CD14-positive monocyte (primary cell): ENCODE measurements at regions not wholly inside any gene's neighbourhood (a gene's known extent, or its start where the extent isn't known, plus 50 kb on each side); places are given as distances from the start of the nearest gene placed in this dataset.
"Not testable (repeated sequence)": the region's sequence is repeated elsewhere in the genome, so short reads cannot be mapped to it uniquely, and the experiment has no call there.

Experiments used
- DNase-seq, 3 donors: peaks; one replicate each; pipeline ENCODE4 v3.0.0-alpha.2; 2011 to 2022
- H2AFZ ChIP-seq: 2 replicates; pipeline ENCODE4 v1.6.0; 2012; ENCODE audit warnings: mild to moderate bottlenecking, low read depth, low read length, inconsistent platforms; ENCODE audit not compliant: insufficient read depth, poor library complexity, severe bottlenecking
- H3K27ac ChIP-seq, 2 donors: 1 replicate in 1 of 2; 2 replicates in 1 of 2; pipeline ENCODE4 v1.5.1; 2012 to 2013; ENCODE audit warnings: low read length in 2 of 2, control low read depth in 1 of 2, inconsistent platforms in 1 of 2, low read depth in 1 of 2, mild to moderate bottlenecking in 1 of 2
- H3K27me3 ChIP-seq, 2 donors: one replicate each; pipeline versions ENCODE4 v1.6.0 to v1.6.1; 2011 to 2013; ENCODE audit warnings: low read length in 2 of 2; ENCODE audit not compliant: control insufficient read depth in 2 of 2, insufficient read depth in 2 of 2
- H3K36me3 ChIP-seq, 2 donors: replicated peaks in 1 of 2; 1 replicate in 1 of 2; 2 replicates in 1 of 2; pipeline versions ENCODE4 v1.5.1 to v1.6.1; 2012 to 2013; ENCODE audit warnings: low read length in 2 of 2, control low read depth in 1 of 2, inconsistent platforms in 1 of 2, mild to moderate bottlenecking in 1 of 2; ENCODE audit not compliant: insufficient read depth in 2 of 2, control insufficient read depth in 1 of 2
- H3K4me1 ChIP-seq, 2 donors: 1 replicate in 1 of 2; 2 replicates in 1 of 2; pipeline versions ENCODE4 v1.5.1 to v1.6.1; 2012 to 2013; ENCODE audit warnings: low read length in 2 of 2, control low read depth in 1 of 2, inconsistent platforms in 1 of 2, mild to moderate bottlenecking in 1 of 2, moderate library complexity in 1 of 2; ENCODE audit not compliant: insufficient read depth in 2 of 2, control insufficient read depth in 1 of 2
- H3K4me2 ChIP-seq: replicated peaks from 2 replicates; pipeline ENCODE3; 2012; ENCODE audit warnings: low read length, moderate library complexity, mild to moderate bottlenecking; ENCODE audit not compliant: poor library complexity, severe bottlenecking; ENCODE audit errors: extremely low read depth
- H3K4me3 ChIP-seq, 3 experiments: fragments of 200-600 bp in 1 of 3; sonication (generic) in 1 of 3; replicated peaks in 1 of 3; 1 replicate in 2 of 3; 2 replicates in 1 of 3; pipeline ENCODE4 v1.5.1; 2011 to 2013; ENCODE audit warnings: low read length in 3 of 3, mild to moderate bottlenecking in 3 of 3, control low read depth in 2 of 3, low read depth in 2 of 3, inconsistent platforms in 1 of 3, moderate library complexity in 1 of 3
- H3K79me2 ChIP-seq: 2 replicates; pipeline ENCODE4 v1.6.0; 2012; ENCODE audit warnings: mild to moderate bottlenecking, control low read depth, inconsistent platforms, low read length, moderate library complexity; ENCODE audit not compliant: insufficient read depth
- H3K9ac ChIP-seq: 2 replicates; pipeline ENCODE4 v1.6.0; 2017; ENCODE audit warnings: low read length, mild to moderate bottlenecking; ENCODE audit not compliant: insufficient read depth, poor library complexity, severe bottlenecking
- H3K9me3 ChIP-seq, 2 donors: replicated peaks in 1 of 2; 1 replicate in 1 of 2; 2 replicates in 1 of 2; pipeline versions ENCODE4 v1.5.1 to v1.6.1; 2012 to 2013; ENCODE audit warnings: low read length in 2 of 2, control low read depth in 1 of 2; ENCODE audit not compliant: control insufficient read depth in 1 of 2, insufficient read depth in 1 of 2
- H4K20me1 ChIP-seq: 2 replicates; pipeline ENCODE4 v1.6.0; 2012; ENCODE audit warnings: mild to moderate bottlenecking, low read length, control low read depth, moderate library complexity; ENCODE audit not compliant: insufficient read depth
- H3K27ac Mint-ChIP-seq, 7 donors: one replicate each; pipeline ENCODE4 v1.8.0; 2020; ENCODE audit warnings: mild to moderate bottlenecking in 7 of 7, mixed read lengths in 7 of 7, moderate library complexity in 6 of 7, inconsistent platforms in 2 of 7
- H3K27me3 Mint-ChIP-seq, 3 donors: one replicate each; pipeline ENCODE4 v1.8.0; 2021 to 2022; ENCODE audit warnings: low read depth in 3 of 3, mild to moderate bottlenecking in 3 of 3, mixed read lengths in 3 of 3, moderate library complexity in 3 of 3, inconsistent platforms in 1 of 3
- H3K36me3 Mint-ChIP-seq, 2 donors: one replicate each; pipeline ENCODE4 v1.8.0; 2020; ENCODE audit warnings: mixed read lengths in 2 of 2, inconsistent platforms in 1 of 2, mild to moderate bottlenecking in 1 of 2
- H3K4me1 Mint-ChIP-seq: one replicate; pipeline ENCODE4 v1.8.0; 2020; ENCODE audit warnings: mild to moderate bottlenecking, mixed read lengths
- H3K4me3 Mint-ChIP-seq, 2 donors: one replicate each; pipeline ENCODE4 v1.8.0; 2020; ENCODE audit warnings: mild to moderate bottlenecking in 2 of 2, mixed read lengths in 2 of 2, moderate library complexity in 1 of 2
- H3K9me3 Mint-ChIP-seq, 7 donors: one replicate each; pipeline ENCODE4 v1.8.0; 2020 to 2022; ENCODE audit warnings: mixed read lengths in 7 of 7, mild to moderate bottlenecking in 6 of 7, moderate library complexity in 6 of 7, inconsistent platforms in 2 of 7
- WGBS: methylation state at CpG from one replicate; pipeline ENCODE4 v1.1.5; 2013; ENCODE audit warnings: missing lambda C conversion rate; ENCODE audit not compliant: insufficient coverage; 5-methylcytosine and 5-hydroxymethylcytosine counted together
- intact Hi-C, 2 donors: fragments of 100-400 bp; cut with micrococcal nuclease; formaldehyde crosslinking; loops; one replicate each; pipeline versions ENCODE4 v1.15.0 to v1.15.1; 2023

DNA sequence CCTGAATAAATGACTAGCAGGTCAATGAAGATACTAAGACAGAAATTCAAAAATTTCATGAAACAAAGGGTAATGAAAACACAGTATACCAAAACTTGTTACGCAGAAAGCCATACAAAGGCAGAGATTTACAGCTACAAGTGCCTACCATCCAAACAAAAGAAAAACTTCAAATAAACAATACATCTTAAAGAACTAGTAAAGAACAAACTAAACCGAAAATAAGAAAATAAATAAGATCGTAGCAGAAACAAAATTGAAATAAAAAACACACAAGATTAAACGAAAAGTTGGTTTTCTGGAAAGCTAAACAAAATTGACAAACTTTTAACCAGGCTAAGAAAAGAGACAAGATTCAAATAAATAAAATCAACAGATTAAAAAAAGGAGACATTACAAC, 51.5 kb downstream of the VPREB1 start:
- H2AFZ ChIP-seq, H3K4me1 ChIP-seq, H3K27me3 Mint-ChIP-seq, H4K20me1 ChIP-seq, H3K27ac ChIP-seq, H3K9ac ChIP-seq, H3K4me3 Mint-ChIP-seq, DNase-seq, H3K9me3 ChIP-seq, H3K4me3 ChIP-seq, intact Hi-C loops, H3K9me3 Mint-ChIP-seq, H3K4me2 ChIP-seq, H3K27me3 ChIP-seq: not testable (repeated sequence)
- Mint-ChIP-seq H3K4me1 (peaks cover 22% of the 10 kb centered on the region), H3K27ac (peak overlapping the region in 1 of 7 donors; percentile 31), H3K36me3 (peaks cover 12 to 31% of the 10 kb centered on the region in 2 donors)
- peaks cover 23% of the 10 kb centered on the region for H3K79me2 ChIP-seq
- no CpG with 5 or more reads among the region's 4 CpGs for WGBS
- H3K36me3 ChIP-seq, result peaks cover 10 to 16% of the 10 kb centered on the region in 2 donors

DNA sequence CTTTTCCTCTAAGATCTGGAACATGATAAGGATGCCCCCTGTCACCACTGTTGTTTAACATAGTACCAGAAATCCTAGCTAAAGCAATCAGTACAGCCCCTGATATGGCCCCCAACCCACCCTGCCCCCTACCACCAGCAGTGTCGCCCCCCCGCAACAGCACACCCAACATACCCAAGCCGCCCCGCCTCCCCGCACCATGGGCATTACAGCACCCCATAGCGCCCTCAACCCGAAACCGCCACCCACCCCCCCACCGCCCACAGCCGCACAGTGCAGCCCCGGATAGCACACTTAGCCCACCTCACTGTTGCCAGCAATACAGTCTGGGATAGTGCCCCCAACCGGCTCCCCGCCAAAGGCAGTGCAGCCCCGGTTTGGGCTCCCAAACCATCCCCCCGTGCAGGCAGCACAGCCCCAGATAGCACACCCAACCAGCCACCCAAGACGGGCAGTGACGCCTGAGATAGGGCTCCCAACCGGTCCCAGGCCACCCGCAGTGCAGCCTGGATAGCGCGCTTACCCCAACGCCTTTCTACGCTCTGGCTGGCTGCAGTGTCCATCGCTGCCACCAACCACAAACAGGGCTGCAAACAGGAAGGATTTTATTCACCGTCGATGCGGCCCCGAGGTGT, 52.7 kb downstream of the VPREB1 start:
- peak overlapping the region; percentile 81 for H2AFZ ChIP-seq
- DNase-seq, result peak in 1 of 3 donors; percentile 21
- H3K27me3 ChIP-seq, intact Hi-C loops, H3K4me1 ChIP-seq, H3K9me3 Mint-ChIP-seq, H3K9me3 ChIP-seq, H3K27me3 Mint-ChIP-seq: not testable (repeated sequence)
- Mint-ChIP-seq H3K27ac (peak overlapping the region; percentile 11 to 85 (median 77)), H3K4me3 (peak overlapping the region; percentile 85 to 87), H3K36me3 (peaks cover 12 to 19% of the 10 kb centered on the region in 2 donors), H3K4me1 (peaks cover 22% of the 10 kb centered on the region)
- H3K27ac ChIP-seq, result peak overlapping the region; percentile 38 to 88
- peaks cover 10 to 12% of the 10 kb centered on the region in 2 donors for H3K36me3 ChIP-seq
- peak overlapping the region; percentile 54 for H3K4me2 ChIP-seq
- WGBS, result 0% methylated on average over 12 of the region's 28 CpGs
- peaks cover 34% of the 10 kb centered on the region for H3K79me2 ChIP-seq
- H3K9ac ChIP-seq, result peak overlapping the region; percentile 85
- H3K4me3 ChIP-seq, result peak overlapping the region; percentile 79 to 86 (median 80)
- peaks cover 10% of the 10 kb centered on the region for H4K20me1 ChIP-seq
